ENCODE measurements at regions not wholly inside any gene's neighbourhood (a gene's known extent, or its start where the extent isn't known, plus 50 kb on each side); places are given as distances from the start of the nearest gene placed in this dataset.
A peak's percentile ranks its signal among the peaks of the same experiment; 100 is the strongest.

GRCh38 chr5:141800617-141801016 lies 77.6 kb downstream of the PCDH1 start:
- peak; percentile 62 for DNase-seq

GRCh38 chr5:141799507-141800167 lies 78.6 kb downstream of the PCDH1 start:
- DNase-seq: no peak

GRCh38 chr5:141797425-141797824 lies 80.8 kb downstream of the PCDH1 start:
- DNase-seq: no peak

- DNase-seq: no peak
These were observed 82.8 kb downstream of the PCDH1 start for GRCh38 chr5:141795421-141795820.

- no peak for DNase-seq
These were observed 84.3 kb downstream of the PCDH1 start for GRCh38 chr5:141793881-141794280.

GRCh38 chr5:141793403-141793802 lies 84.8 kb downstream of the PCDH1 start:
- DNase-seq: no peak

- DNase-seq: no peak
These were observed 87.6 kb downstream of the PCDH1 start for GRCh38 chr5:141790630-141791029.

- no peak for DNase-seq
These were observed 88.9 kb downstream of the PCDH1 start for GRCh38 chr5:141789330-141789729.

GRCh38 chr5:141788296-141788970 lies 89.8 kb downstream of the PCDH1 start:
- no peak for DNase-seq

GRCh38 chr5:141787376-141787775 lies 90.8 kb downstream of the PCDH1 start:
- DNase-seq: peak; percentile 33

GRCh38 chr5:141786700-141787099 lies 91.5 kb downstream of the PCDH1 start:
- no peak for DNase-seq

- no peak for DNase-seq
These were observed 92.5 kb downstream of the PCDH1 start for GRCh38 chr5:141785711-141786110.

GRCh38 chr5:141785135-141785534 lies 93.1 kb downstream of the PCDH1 start:
- no peak for DNase-seq

GRCh38 chr5:141784529-141784928 lies 93.7 kb downstream of the PCDH1 start:
- DNase-seq: no peak

GRCh38 chr5:141783947-141784296 lies 94.3 kb downstream of the PCDH1 start:
- no peak for DNase-seq

GRCh38 chr5:141783005-141783946 lies 94.9 kb downstream of the PCDH1 start:
- DNase-seq: no peak

GRCh38 chr5:141781910-141782309 lies 96.3 kb downstream of the PCDH1 start:
- DNase-seq: no peak

GRCh38 chr5:141780952-141781781 lies 97.0 kb downstream of the PCDH1 start:
- DNase-seq: no peak

GRCh38 chr5:141780240-141780951 lies 97.8 kb downstream of the PCDH1 start:
- no peak for DNase-seq

GRCh38 chr5:141779503-141779973 lies 97.5 kb upstream of the ARAP3 start:
- DNase-seq: peak; percentile 81

- DNase-seq: no peak
These were observed 96.7 kb upstream of the ARAP3 start for GRCh38 chr5:141778683-141779082.

GRCh38 chr5:141778206-141778605 lies 96.2 kb upstream of the ARAP3 start:
- peak; percentile 82 for DNase-seq
